ENCODE measurements at regions not wholly inside any gene's neighbourhood (a gene's known extent, or its start where the extent isn't known, plus 50 kb on each side); places are given as distances from the start of the nearest gene placed in this dataset.
"Not testable (repeated sequence)": the region's sequence is repeated elsewhere in the genome, so short reads cannot be mapped to it uniquely, and the experiment has no call there.

DNA sequence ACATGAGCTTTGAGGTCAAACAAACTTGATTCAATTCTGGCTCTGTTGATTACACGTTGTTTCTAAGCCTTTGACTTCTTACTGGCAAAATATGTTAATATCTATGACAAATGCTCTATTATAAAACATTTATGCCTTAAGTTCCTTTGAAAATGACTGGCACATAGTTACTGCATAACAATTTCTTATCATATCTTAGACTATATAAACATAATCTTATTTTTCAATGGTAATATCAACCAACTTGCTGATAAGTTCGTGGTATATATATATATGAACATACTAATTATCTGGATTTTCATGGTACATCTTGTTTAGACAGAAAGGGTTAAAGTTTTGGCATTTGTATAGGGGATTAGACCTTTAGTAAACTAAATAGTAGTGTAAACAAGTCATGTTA, 645.6 kb upstream of the ZNF804A start:
- H3K4me1 ChIP-seq (replicated peaks): no peaks in the 10 kb centered on the region
- no peak for TF ChIP-seq POLR2A (IDR thresholded peaks at IDR 0.05)
- TF ChIP-seq, protein P1, sequence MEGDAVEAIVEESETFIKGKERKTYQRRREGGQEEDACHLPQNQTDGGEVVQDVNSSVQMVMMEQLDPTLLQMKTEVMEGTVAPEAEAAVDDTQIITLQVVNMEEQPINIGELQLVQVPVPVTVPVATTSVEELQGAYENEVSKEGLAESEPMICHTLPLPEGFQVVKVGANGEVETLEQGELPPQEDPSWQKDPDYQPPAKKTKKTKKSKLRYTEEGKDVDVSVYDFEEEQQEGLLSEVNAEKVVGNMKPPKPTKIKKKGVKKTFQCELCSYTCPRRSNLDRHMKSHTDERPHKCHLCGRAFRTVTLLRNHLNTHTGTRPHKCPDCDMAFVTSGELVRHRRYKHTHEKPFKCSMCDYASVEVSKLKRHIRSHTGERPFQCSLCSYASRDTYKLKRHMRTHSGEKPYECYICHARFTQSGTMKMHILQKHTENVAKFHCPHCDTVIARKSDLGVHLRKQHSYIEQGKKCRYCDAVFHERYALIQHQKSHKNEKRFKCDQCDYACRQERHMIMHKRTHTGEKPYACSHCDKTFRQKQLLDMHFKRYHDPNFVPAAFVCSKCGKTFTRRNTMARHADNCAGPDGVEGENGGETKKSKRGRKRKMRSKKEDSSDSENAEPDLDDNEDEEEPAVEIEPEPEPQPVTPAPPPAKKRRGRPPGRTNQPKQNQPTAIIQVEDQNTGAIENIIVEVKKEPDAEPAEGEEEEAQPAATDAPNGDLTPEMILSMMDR (IDR thresholded peaks at IDR 0.05): no peak
- H3K27ac ChIP-seq: no peak overlapping the region
- no peak for DNase-seq (ENCODE audit: low spot score)
- WGBS: 88% methylated on average over 2 of the region's 2 CpGs
- no peaks in the 10 kb centered on the region for H3K9me3 ChIP-seq
- no peak overlapping the region for H3K4me3 ChIP-seq
- intact Hi-C loops (cut with DNase I): no loop called here
- no peaks in the 10 kb centered on the region for H3K36me3 ChIP-seq
- H3K27me3 ChIP-seq (replicated peaks; ENCODE audit: insufficient read depth): no peaks in the 10 kb centered on the region

DNA sequence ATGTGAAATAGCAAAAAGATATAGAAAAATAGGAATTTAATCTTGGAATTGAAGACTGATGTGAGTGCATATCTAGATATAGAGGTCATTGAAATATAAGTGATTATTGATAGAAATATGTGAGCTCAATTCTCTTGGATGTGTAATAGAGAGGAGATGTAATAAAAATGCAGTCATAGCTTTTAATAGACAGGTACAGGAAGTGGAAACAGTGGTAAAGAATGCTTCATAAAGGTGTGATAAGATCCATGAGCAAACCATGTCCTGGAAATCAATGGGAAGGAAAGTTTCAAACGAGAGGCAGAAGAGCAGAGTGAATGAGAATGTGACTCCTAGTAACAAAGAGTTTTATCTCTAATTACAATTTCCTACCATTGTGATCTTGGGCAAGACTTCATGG, 634.7 kb upstream of the ZNF804A start:
- TF ChIP-seq, protein P1 (IDR thresholded peaks at IDR 0.05): no peak
- TF ChIP-seq POLR2A (IDR thresholded peaks at IDR 0.05): no peak
- TF ChIP-seq POLR2AphosphoS5 (IDR thresholded peaks at IDR 0.05): no peak
- Histone ChIP-seq H3K4me3 (no peak overlapping the region), H3K4me1 (replicated peaks) (no peaks in the 10 kb centered on the region), H3K36me3 (no peaks in the 10 kb centered on the region), H3K9me3 (no peaks in the 10 kb centered on the region), H3K27me3 (replicated peaks; ENCODE audit: insufficient read depth) (no peaks in the 10 kb centered on the region), H3K27ac (no peak overlapping the region)
- intact Hi-C loops (cut with DNase I): no loop called here
- WGBS: 23% methylated on average over 1 of the region's 1 CpG
- no peak for DNase-seq (ENCODE audit: low spot score)

DNA sequence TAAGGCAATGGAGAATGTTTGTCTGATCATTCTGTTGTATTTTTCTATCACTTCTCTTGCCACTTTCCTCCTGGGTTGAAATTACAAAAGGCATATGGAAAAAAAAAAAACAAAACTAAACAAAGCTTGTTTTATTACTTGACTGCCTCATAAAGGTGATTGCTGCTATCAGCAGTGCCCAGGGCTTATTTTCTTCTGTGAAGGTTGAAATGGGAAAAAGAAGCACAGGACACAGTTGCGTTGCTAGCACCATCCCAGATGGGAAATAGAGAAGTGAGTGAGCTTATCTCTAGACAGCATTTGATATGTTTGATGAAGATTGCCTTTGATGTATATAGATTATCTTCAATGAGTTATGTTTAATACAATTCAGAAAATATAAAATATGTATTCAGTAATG, 633.8 kb upstream of the ZNF804A start:
- no peak overlapping the region for H3K4me3 ChIP-seq
- H3K9me3 ChIP-seq: no peaks in the 10 kb centered on the region
- WGBS: 53% methylated on average over 1 of the region's 1 CpG
- no peak for DNase-seq (ENCODE audit: low spot score)
- H3K27ac ChIP-seq: no peak overlapping the region
- no peaks in the 10 kb centered on the region for H3K36me3 ChIP-seq
- TF ChIP-seq, protein P1 (IDR thresholded peaks at IDR 0.05): no peak
- TF ChIP-seq POLR2A (IDR thresholded peaks at IDR 0.05) (no peak), POLR2AphosphoS5 (IDR thresholded peaks at IDR 0.05) (no peak)
- H3K4me1 ChIP-seq (replicated peaks): no peaks in the 10 kb centered on the region
- intact Hi-C loops (cut with DNase I): no loop called here
- H3K27me3 ChIP-seq (replicated peaks; ENCODE audit: insufficient read depth): no peaks in the 10 kb centered on the region

- H3K9me3 ChIP-seq: no peaks in the 10 kb centered on the region
- no peak overlapping the region for H3K27ac ChIP-seq
- H3K4me3 ChIP-seq: no peak overlapping the region
- intact Hi-C loops (cut with DNase I): no loop called here
- no peak for DNase-seq (ENCODE audit: low spot score)
- 89% methylated on average over 6 of the region's 6 CpGs for WGBS
- no peaks in the 10 kb centered on the region for H3K4me1 ChIP-seq (replicated peaks)
- no peaks in the 10 kb centered on the region for H3K27me3 ChIP-seq (replicated peaks; ENCODE audit: insufficient read depth)
- TF ChIP-seq POLR2AphosphoS5 (IDR thresholded peaks at IDR 0.05): no peak
- TF ChIP-seq, protein P1 (IDR thresholded peaks at IDR 0.05): no peak
- no peak for TF ChIP-seq POLR2A (IDR thresholded peaks at IDR 0.05)
- H3K36me3 ChIP-seq: no peaks in the 10 kb centered on the region
These were observed 630.6 kb upstream of the ZNF804A start for GRCh38 chr2:183967756-183968155.

DNA sequence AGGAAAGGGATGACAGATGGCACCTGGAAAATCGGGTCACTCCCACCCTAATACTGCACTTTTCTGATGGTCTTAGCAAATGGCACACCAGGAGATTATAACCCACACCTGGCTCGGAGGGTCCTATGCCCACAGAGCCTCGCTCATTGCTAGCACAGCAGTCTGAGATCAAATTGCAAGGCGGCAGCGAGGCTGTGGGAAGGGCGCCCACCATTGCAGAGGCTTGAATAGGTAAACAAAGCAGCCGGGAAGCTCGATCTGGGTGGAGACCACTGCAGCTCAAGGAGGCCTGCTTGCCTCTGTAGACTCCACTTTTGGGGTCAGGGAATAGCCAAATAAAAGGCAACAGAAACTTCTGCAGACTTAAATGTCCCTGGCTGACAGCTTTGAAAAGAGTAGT, 622.7 kb upstream of the ZNF804A start:
- H3K27me3 ChIP-seq (replicated peaks; ENCODE audit: insufficient read depth); H3K4me1 ChIP-seq (replicated peaks); H3K9me3 ChIP-seq; H3K4me3 ChIP-seq; H3K36me3 ChIP-seq; H3K27ac ChIP-seq; DNase-seq (ENCODE audit: low spot score); intact Hi-C loops (cut with DNase I): not testable (repeated sequence)
- 90% methylated on average over 8 of the region's 8 CpGs for WGBS
